Sigmoid colon (tissue), 6 donors: ENCODE measurements at regions not wholly inside any gene's neighbourhood (a gene's known extent, or its start where the extent isn't known, plus 50 kb on each side); places are given as distances from the start of the nearest gene placed in this dataset.

Experiments
- DNase-seq: peaks from one replicate; pipeline ENCODE4 v3.0.0-alpha.2; 2019
- H3K27ac ChIP-seq, 4 donors: fragments of 200-600 bp; sonication (generic); one replicate each; pipeline ENCODE4 v1.5.1; 2016 to 2019; ENCODE audit warnings: mild to moderate bottlenecking in 1 of 4
- H3K27me3 ChIP-seq, 3 donors: fragments of 200-600 bp; sonication (generic); one replicate each; pipeline ENCODE4 v1.5.1; 2019; ENCODE audit warnings: mild to moderate bottlenecking in 1 of 3
- H3K36me3 ChIP-seq, 4 donors: fragments of 200-600 bp; sonication (generic); one replicate each; pipeline ENCODE4 v1.5.1; 2016 to 2019
- H3K4me1 ChIP-seq, 4 donors: fragments of 200-600 bp; sonication (generic); one replicate each; pipeline ENCODE4 v1.5.1; 2017 to 2019
- H3K4me3 ChIP-seq, 4 donors: fragments of 200-600 bp; sonication (generic); one replicate each; pipeline ENCODE4 v1.5.1; 2017 to 2019; ENCODE audit warnings: mild to moderate bottlenecking in 2 of 4, moderate library complexity in 1 of 4
- H3K9me3 ChIP-seq, 4 donors: fragments of 200-600 bp in 3 of 4; sonication (generic) in 3 of 4; one replicate each; pipeline versions ENCODE4 v1.5.1 to v1.6.1; 2013 to 2019
- EP300 ChIP-seq, 4 donors: sonication (generic); formaldehyde crosslinking; IDR thresholded peaks; one replicate each; pipeline ENCODE4 v1.6.1; 2017; ENCODE audit warnings: antibody characterized with exemption in 4 of 4
- POLR2A ChIP-seq, 2 donors: fragments of 450-650 bp; IDR thresholded peaks; one replicate each; pipeline ENCODE4 v1.6.1; 2016; ENCODE audit warnings: antibody characterized with exemption in 2 of 2, mild to moderate bottlenecking in 2 of 2, moderate library complexity in 2 of 2
- POLR2AphosphoS5 ChIP-seq, 4 donors: sonication (generic); formaldehyde crosslinking; IDR thresholded peaks; one replicate each; pipeline ENCODE4 v1.6.1; 2017; ENCODE audit warnings: antibody characterized with exemption in 4 of 4
- WGBS, 2 donors: extraction: QIAGEN DNeasy Blood & Tissue Kit; methylation state at CpG; one replicate each; pipeline ENCODE4 v1.1.7; 2013; 5-methylcytosine and 5-hydroxymethylcytosine counted together
- intact Hi-C: fragments of 100-400 bp; cut with DNase I; formaldehyde crosslinking; loops from one replicate; pipeline ENCODE4 v1.15.1; 2023
- TF ChIP-seq, protein P1 (sequence below), 4 experiments: fragments of 450-650 bp in 3 of 4; fragments of 200-600 bp in 1 of 4; IDR thresholded peaks; one replicate each; pipeline ENCODE4 v1.5.1; 2016 to 2019; ENCODE audit warnings: antibody characterized with exemption in 4 of 4, mild to moderate bottlenecking in 3 of 4, moderate library complexity in 2 of 4
- donor health status: healthy with polysubstance abuse.
- donor health status: healthy.

DNA sequence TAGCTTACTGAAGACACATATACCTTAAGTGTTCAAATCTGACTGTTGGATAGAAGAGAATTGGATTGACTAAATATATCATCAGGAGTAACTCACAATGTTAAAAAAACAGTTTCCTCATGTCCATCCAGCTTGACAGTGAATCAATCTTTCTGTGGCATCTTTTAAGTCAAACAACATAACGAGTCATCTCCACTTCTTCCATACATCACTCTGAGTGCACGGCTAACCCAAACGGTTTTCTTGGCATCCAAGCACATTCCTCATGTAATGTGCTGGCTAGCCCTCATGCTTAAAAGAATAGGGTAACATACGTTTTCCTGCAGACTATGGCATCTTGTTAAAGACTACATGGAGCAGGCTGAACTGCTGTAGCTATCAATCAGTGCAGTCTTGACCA, 291.5 kb upstream of the TRPC7 start:
- intact Hi-C loops = no loop called here
- no peaks in the 10 kb centered on the region for H3K4me1 ChIP-seq
- DNase-seq = no peak
- no peaks in the 10 kb centered on the region for H3K9me3 ChIP-seq
- H3K27ac ChIP-seq = no peak overlapping the region
- no peak overlapping the region for H3K4me3 ChIP-seq
- H3K36me3 ChIP-seq = no peaks in the 10 kb centered on the region
- TF ChIP-seq POLR2AphosphoS5 (IDR thresholded peaks at IDR 0.05) = no peak
- 56 to 60% methylated on average over 4 of the region's 4 CpGs for WGBS, 2 donors
- no peaks in the 10 kb centered on the region for H3K27me3 ChIP-seq

DNA sequence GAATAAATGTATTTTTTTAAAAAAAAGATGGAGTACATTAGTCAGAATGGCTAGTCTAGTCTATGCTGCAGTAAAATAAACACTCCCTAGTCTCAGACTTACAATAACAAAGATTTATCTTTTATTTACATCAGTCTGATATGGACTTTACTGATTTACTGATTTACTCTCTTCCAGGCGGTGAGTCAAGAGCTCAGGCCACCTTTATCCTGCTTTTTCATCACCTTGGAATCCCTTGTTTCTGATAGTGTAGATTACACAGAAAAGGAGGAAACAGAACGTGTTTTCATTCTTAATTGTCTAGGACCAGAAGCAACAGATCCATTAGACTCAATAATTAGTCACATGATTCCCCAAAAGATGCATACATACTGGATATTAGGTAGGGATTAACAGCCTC, 290.1 kb upstream of the TRPC7 start:
- 10 to 24% methylated on average over 2 of the region's 2 CpGs for WGBS, 2 donors
- H3K36me3 ChIP-seq = no peaks in the 10 kb centered on the region
- H3K9me3 ChIP-seq = no peaks in the 10 kb centered on the region
- no peak overlapping the region for H3K4me3 ChIP-seq
- no peak for DNase-seq
- TF ChIP-seq EP300 (IDR thresholded peaks at IDR 0.05) = no peak
- TF ChIP-seq, protein P1, sequence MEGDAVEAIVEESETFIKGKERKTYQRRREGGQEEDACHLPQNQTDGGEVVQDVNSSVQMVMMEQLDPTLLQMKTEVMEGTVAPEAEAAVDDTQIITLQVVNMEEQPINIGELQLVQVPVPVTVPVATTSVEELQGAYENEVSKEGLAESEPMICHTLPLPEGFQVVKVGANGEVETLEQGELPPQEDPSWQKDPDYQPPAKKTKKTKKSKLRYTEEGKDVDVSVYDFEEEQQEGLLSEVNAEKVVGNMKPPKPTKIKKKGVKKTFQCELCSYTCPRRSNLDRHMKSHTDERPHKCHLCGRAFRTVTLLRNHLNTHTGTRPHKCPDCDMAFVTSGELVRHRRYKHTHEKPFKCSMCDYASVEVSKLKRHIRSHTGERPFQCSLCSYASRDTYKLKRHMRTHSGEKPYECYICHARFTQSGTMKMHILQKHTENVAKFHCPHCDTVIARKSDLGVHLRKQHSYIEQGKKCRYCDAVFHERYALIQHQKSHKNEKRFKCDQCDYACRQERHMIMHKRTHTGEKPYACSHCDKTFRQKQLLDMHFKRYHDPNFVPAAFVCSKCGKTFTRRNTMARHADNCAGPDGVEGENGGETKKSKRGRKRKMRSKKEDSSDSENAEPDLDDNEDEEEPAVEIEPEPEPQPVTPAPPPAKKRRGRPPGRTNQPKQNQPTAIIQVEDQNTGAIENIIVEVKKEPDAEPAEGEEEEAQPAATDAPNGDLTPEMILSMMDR (IDR thresholded peaks at IDR 0.05) = no peak
- H3K4me1 ChIP-seq = no peaks in the 10 kb centered on the region
- H3K27me3 ChIP-seq = no peaks in the 10 kb centered on the region
- no peak overlapping the region for H3K27ac ChIP-seq
- intact Hi-C loops = no loop called here

DNA sequence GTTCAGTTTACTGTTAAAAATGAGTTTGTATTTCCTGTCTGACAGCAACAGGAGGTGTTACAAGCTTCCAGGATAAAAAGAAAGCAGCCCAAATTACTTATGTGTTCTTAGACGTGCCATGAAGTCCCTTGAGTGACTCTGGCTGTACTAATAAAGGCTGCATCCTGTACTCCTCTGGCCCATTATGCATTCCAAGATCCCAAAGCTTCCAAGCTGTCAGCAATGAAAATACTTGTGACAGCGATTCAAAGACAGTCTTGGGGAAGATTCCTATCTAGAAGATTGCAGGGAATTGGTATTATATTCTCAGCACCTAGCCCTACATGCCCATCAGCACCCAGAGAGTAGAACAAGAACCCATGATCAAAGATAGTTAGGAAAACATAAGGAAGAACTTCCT, 281.6 kb upstream of the TRPC7 start:
- H3K4me1 ChIP-seq = no peaks in the 10 kb centered on the region
- no peak for DNase-seq
- no peaks in the 10 kb centered on the region for H3K9me3 ChIP-seq
- no peaks in the 10 kb centered on the region for H3K27me3 ChIP-seq
- no peak overlapping the region for H3K27ac ChIP-seq
- TF ChIP-seq, protein P1 (IDR thresholded peaks at IDR 0.05) = no peak
- TF ChIP-seq POLR2A (IDR thresholded peaks at IDR 0.05) = no peak
- TF ChIP-seq POLR2AphosphoS5 (IDR thresholded peaks at IDR 0.05) = no peak
- no peak for TF ChIP-seq EP300 (IDR thresholded peaks at IDR 0.05)
- intact Hi-C loops = no loop called here
- no peak overlapping the region for H3K4me3 ChIP-seq
- WGBS, 2 donors = 61 to 65% methylated on average over 2 of the region's 2 CpGs
- no peaks in the 10 kb centered on the region for H3K36me3 ChIP-seq

DNA sequence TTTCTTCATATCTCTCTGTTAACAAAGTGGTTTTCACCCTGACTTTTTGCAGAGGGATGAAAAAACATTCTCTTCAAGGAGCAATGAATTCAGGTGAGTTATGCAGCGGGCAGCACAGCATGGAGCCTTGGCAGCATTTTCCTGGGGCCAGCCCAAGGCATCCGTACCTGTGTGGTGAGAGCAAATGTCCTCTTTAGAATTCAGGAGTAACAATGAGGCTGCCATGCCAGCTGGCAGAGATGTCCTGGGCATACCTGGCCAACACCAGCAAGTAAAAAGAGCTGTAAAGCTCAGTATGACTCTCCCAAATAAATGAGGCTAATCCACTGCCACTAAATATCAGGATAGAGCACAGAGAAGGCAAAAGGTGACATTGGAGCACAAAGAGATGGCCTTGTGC, 277.6 kb upstream of the TRPC7 start:
- DNase-seq = no peak
- intact Hi-C loops = no loop called here
- Histone ChIP-seq H3K27me3 (no peaks in the 10 kb centered on the region), H3K4me1 (no peaks in the 10 kb centered on the region), H3K36me3 (no peaks in the 10 kb centered on the region), H3K9me3 (no peaks in the 10 kb centered on the region), H3K4me3 (no peak overlapping the region), H3K27ac (no peak overlapping the region)
- no peak for TF ChIP-seq EP300 (IDR thresholded peaks at IDR 0.05)
- TF ChIP-seq POLR2A (IDR thresholded peaks at IDR 0.05) = no peak
- TF ChIP-seq, protein P1 (IDR thresholded peaks at IDR 0.05) = no peak
- no peak for TF ChIP-seq POLR2AphosphoS5 (IDR thresholded peaks at IDR 0.05)
- WGBS, 2 donors = 75 to 76% methylated on average over 2 of the region's 2 CpGs

DNA sequence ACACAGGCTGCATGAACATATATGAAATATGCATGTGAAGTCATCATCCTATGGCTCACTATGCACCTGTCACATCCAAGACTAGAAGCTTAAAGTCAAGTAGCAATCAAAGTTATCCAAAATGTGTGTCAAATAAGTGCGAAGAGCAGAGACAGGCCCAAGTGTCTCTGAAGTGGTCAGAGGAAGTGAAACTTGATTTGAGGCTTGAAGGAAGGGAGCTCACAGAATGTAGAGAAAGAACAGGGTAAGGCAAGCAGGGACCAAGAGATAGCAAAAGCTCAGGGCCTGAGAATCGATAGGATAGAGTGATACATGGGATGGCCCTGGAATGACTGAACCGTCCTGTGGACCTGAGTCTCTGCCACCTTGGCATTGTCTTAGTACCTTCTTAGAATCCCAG, 274.3 kb upstream of the TRPC7 start:
- TF ChIP-seq EP300 (IDR thresholded peaks at IDR 0.05) (no peak), POLR2A (IDR thresholded peaks at IDR 0.05) (no peak), POLR2AphosphoS5 (IDR thresholded peaks at IDR 0.05) (no peak)
- TF ChIP-seq, protein P1 (IDR thresholded peaks at IDR 0.05) = no peak
- no peaks in the 10 kb centered on the region for H3K9me3 ChIP-seq
- no peak overlapping the region for H3K4me3 ChIP-seq
- no peak overlapping the region for H3K27ac ChIP-seq
- H3K4me1 ChIP-seq = no peaks in the 10 kb centered on the region
- 89 to 91% methylated on average over 3 of the region's 3 CpGs for WGBS, 2 donors
- no peak for DNase-seq
- no peaks in the 10 kb centered on the region for H3K36me3 ChIP-seq
- intact Hi-C loops = no loop called here
- H3K27me3 ChIP-seq = no peaks in the 10 kb centered on the region
